HG03066 (cell line): ENCODE measurements at regions not wholly inside any gene's neighbourhood (a gene's known extent, or its start where the extent isn't known, plus 50 kb on each side); places are given as distances from the start of the nearest gene placed in this dataset.

ENCODE experiments used
- ATAC-seq: cut with Tn5 transposase; IDR thresholded peaks from one replicate; pipeline ENCODE4 v1.9.1; 2021; ENCODE audit warnings: low read depth; ENCODE audit not compliant: unreplicated experiment

GRCh38 chr5:58123501-58123900 is 336.4 kb downstream of the PLK2 start:
- no peak for ATAC-seq

GRCh38 chr5:58122848-58123392 is 337.0 kb downstream of the PLK2 start:
- no peak for ATAC-seq

GRCh38 chr5:58122157-58122556 is 337.7 kb downstream of the PLK2 start:
- ATAC-seq: no peak

GRCh38 chr5:58121391-58121790 is 338.5 kb downstream of the PLK2 start:
- no peak for ATAC-seq

GRCh38 chr5:58117542-58117941 is 342.3 kb downstream of the PLK2 start:
- ATAC-seq: no peak

- ATAC-seq: no peak
Observed at GRCh38 chr5:58116346-58116745, 343.5 kb downstream of the PLK2 start.

GRCh38 chr5:58115811-58116210 is 344.1 kb downstream of the PLK2 start:
- no peak for ATAC-seq

GRCh38 chr5:58114324-58114723 is 345.6 kb downstream of the PLK2 start:
- no peak for ATAC-seq

GRCh38 chr5:58113172-58113571 is 346.7 kb downstream of the PLK2 start:
- no peak for ATAC-seq

GRCh38 chr5:58108511-58108910 is 351.4 kb downstream of the PLK2 start:
- ATAC-seq: no peak

- ATAC-seq: no peak
Observed at GRCh38 chr5:58107704-58108103, 352.2 kb downstream of the PLK2 start.

GRCh38 chr5:58106754-58107410 is 353.0 kb downstream of the PLK2 start:
- ATAC-seq: no peak

- no peak for ATAC-seq
Observed at GRCh38 chr5:58105836-58106235, 354.1 kb downstream of the PLK2 start.

GRCh38 chr5:58099257-58099656 is 360.6 kb downstream of the PLK2 start:
- no peak for ATAC-seq

GRCh38 chr5:58094031-58094430 is 365.9 kb downstream of the PLK2 start:
- no peak for ATAC-seq

- no peak for ATAC-seq
Observed at GRCh38 chr5:58090704-58091103, 369.2 kb downstream of the PLK2 start.

GRCh38 chr5:58088941-58089340 is 370.9 kb downstream of the PLK2 start:
- ATAC-seq: no peak

GRCh38 chr5:58087905-58088304 is 372.0 kb downstream of the PLK2 start:
- ATAC-seq: no peak

- ATAC-seq: no peak
Observed at GRCh38 chr5:58087123-58087522, 372.8 kb downstream of the PLK2 start.

- ATAC-seq: no peak
Observed at GRCh38 chr5:58085800-58086199, 374.1 kb downstream of the PLK2 start.

- no peak for ATAC-seq
Observed at GRCh38 chr5:58081435-58081834, 378.5 kb downstream of the PLK2 start.

- no peak for ATAC-seq
Observed at GRCh38 chr5:58080573-58080972, 379.3 kb downstream of the PLK2 start.

GRCh38 chr5:58077966-58078365 is 381.9 kb downstream of the PLK2 start:
- ATAC-seq: no peak
